ENCODE measurements at regions not wholly inside any gene's neighbourhood (a gene's known extent, or its start where the extent isn't known, plus 50 kb on each side); places are given as distances from the start of the nearest gene placed in this dataset.

- SMC1A ChIA-PET (ENCODE audit: uncharacterized antibody, unreplicated experiment): no interaction called here
- in situ Hi-C loops (cut with MboI): no loop called here
- Histone ChIP-seq H3K4me3 (no peak overlapping the region), H3K79me2 (ENCODE audit: control insufficient read depth, insufficient read depth, low read length) (no peaks in the 10 kb centered on the region), H2AFZ (ENCODE audit: control insufficient read depth, low read depth, low read length) (no peak overlapping the region), H4K20me1 (ENCODE audit: control insufficient read depth, insufficient read depth) (no peaks in the 10 kb centered on the region), H3K4me2 (ENCODE audit: control insufficient read depth, insufficient read depth) (no peak overlapping the region), H3K4me1 (ENCODE audit: control insufficient read depth, insufficient read depth, low read length) (no peaks in the 10 kb centered on the region), H3K27ac (ENCODE audit: control insufficient read depth, insufficient read depth) (no peak overlapping the region), H3K36me3 (ENCODE audit: control insufficient read depth in 2 of 2, insufficient read depth in 2 of 2, low read length in 1 of 2) (no peaks in the 10 kb centered on the region), H3K9ac (ENCODE audit: control insufficient read depth, insufficient read depth, low read length) (no peak overlapping the region), H3K9me3 (replicated peaks; ENCODE audit: control insufficient read depth, insufficient read depth, low read length) (no peaks in the 10 kb centered on the region), H3K27me3 (replicated peaks in 1 of 2; ENCODE audit: control insufficient read depth in 2 of 2, insufficient read depth in 2 of 2, low read length in 1 of 2) (no peaks in the 10 kb centered on the region)
- ATAC-seq: no peak
- intact Hi-C loops (cut with micrococcal nuclease; ENCODE audit: unreplicated experiment): no loop called here
- POLR2A ChIA-PET: no interaction called here
- CTCF ChIA-PET: no interaction called here
- RAD21 ChIA-PET (ENCODE audit: unreplicated experiment): no interaction called here
- no TSS peak for BruUV-seq (replicated peaks)
- DNase-seq (ENCODE audit: low read depth, low spot score): no peak
- no peak for FAIRE-seq
- TF ChIP-seq FOS (IDR thresholded peaks at IDR 0.05; ENCODE audit: borderline replicate concordance, extremely low read depth, insufficient read length): no peak
- TF ChIP-seq, protein P1, sequence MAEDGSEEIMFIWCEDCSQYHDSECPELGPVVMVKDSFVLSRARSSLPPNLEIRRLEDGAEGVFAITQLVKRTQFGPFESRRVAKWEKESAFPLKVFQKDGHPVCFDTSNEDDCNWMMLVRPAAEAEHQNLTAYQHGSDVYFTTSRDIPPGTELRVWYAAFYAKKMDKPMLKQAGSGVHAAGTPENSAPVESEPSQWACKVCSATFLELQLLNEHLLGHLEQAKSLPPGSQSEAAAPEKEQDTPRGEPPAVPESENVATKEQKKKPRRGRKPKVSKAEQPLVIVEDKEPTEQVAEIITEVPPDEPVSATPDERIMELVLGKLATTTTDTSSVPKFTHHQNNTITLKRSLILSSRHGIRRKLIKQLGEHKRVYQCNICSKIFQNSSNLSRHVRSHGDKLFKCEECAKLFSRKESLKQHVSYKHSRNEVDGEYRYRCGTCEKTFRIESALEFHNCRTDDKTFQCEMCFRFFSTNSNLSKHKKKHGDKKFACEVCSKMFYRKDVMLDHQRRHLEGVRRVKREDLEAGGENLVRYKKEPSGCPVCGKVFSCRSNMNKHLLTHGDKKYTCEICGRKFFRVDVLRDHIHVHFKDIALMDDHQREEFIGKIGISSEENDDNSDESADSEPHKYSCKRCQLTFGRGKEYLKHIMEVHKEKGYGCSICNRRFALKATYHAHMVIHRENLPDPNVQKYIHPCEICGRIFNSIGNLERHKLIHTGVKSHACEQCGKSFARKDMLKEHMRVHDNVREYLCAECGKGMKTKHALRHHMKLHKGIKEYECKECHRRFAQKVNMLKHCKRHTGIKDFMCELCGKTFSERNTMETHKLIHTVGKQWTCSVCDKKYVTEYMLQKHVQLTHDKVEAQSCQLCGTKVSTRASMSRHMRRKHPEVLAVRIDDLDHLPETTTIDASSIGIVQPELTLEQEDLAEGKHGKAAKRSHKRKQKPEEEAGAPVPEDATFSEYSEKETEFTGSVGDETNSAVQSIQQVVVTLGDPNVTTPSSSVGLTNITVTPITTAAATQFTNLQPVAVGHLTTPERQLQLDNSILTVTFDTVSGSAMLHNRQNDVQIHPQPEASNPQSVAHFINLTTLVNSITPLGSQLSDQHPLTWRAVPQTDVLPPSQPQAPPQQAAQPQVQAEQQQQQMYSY (CRISPR knock-in tag; IDR thresholded peaks at IDR 0.05): no peak
- TF ChIP-seq, protein P2, sequence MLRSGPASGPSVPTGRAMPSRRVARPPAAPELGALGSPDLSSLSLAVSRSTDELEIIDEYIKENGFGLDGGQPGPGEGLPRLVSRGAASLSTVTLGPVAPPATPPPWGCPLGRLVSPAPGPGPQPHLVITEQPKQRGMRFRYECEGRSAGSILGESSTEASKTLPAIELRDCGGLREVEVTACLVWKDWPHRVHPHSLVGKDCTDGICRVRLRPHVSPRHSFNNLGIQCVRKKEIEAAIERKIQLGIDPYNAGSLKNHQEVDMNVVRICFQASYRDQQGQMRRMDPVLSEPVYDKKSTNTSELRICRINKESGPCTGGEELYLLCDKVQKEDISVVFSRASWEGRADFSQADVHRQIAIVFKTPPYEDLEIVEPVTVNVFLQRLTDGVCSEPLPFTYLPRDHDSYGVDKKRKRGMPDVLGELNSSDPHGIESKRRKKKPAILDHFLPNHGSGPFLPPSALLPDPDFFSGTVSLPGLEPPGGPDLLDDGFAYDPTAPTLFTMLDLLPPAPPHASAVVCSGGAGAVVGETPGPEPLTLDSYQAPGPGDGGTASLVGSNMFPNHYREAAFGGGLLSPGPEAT (IDR thresholded peaks at IDR 0.05; ENCODE audit: low read depth): no peak
- TF ChIP-seq NR2C1 (IDR thresholded peaks at IDR 0.05): no peak
- TF ChIP-seq, protein P3, sequence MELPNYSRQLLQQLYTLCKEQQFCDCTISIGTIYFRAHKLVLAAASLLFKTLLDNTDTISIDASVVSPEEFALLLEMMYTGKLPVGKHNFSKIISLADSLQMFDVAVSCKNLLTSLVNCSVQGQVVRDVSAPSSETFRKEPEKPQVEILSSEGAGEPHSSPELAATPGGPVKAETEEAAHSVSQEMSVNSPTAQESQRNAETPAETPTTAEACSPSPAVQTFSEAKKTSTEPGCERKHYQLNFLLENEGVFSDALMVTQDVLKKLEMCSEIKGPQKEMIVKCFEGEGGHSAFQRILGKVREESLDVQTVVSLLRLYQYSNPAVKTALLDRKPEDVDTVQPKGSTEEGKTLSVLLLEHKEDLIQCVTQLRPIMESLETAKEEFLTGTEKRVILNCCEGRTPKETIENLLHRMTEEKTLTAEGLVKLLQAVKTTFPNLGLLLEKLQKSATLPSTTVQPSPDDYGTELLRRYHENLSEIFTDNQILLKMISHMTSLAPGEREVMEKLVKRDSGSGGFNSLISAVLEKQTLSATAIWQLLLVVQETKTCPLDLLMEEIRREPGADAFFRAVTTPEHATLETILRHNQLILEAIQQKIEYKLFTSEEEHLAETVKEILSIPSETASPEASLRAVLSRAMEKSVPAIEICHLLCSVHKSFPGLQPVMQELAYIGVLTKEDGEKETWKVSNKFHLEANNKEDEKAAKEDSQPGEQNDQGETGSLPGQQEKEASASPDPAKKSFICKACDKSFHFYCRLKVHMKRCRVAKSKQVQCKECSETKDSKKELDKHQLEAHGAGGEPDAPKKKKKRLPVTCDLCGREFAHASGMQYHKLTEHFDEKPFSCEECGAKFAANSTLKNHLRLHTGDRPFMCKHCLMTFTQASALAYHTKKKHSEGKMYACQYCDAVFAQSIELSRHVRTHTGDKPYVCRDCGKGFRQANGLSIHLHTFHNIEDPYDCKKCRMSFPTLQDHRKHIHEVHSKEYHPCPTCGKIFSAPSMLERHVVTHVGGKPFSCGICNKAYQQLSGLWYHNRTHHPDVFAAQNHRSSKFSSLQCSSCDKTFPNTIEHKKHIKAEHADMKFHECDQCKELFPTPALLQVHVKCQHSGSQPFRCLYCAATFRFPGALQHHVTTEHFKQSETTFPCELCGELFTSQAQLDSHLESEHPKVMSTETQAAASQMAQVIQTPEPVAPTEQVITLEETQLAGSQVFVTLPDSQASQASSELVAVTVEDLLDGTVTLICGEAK (IDR thresholded peaks at IDR 0.05; ENCODE audit: borderline replicate concordance): no peak
- no peak for TF ChIP-seq NR2C2 (IDR thresholded peaks at IDR 0.05; ENCODE audit: borderline replicate concordance, control insufficient read depth, insufficient read length, low read depth)
- TF ChIP-seq, protein P4, sequence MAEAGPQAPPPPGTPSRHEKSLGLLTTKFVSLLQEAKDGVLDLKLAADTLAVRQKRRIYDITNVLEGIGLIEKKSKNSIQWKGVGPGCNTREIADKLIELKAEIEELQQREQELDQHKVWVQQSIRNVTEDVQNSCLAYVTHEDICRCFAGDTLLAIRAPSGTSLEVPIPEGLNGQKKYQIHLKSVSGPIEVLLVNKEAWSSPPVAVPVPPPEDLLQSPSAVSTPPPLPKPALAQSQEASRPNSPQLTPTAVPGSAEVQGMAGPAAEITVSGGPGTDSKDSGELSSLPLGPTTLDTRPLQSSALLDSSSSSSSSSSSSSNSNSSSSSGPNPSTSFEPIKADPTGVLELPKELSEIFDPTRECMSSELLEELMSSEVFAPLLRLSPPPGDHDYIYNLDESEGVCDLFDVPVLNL (IDR thresholded peaks at IDR 0.05; ENCODE audit: low read depth, low read length): no peak
- no peak for TF ChIP-seq SPI1 (IDR thresholded peaks at IDR 0.05; ENCODE audit: borderline replicate concordance, insufficient read depth, low read depth, low read length)
- no peak for TF ChIP-seq ZBTB11 (CRISPR knock-in tag; IDR thresholded peaks at IDR 0.05)
- WGBS (ENCODE audit: insufficient coverage, insufficient replicate concordance, low lambda C conversion rate, missing lambda C conversion rate): 22% methylated on average over 5 of the region's 5 CpGs
Measured at GRCh38 chr10:8691498-8692017, 637.1 kb downstream of the GATA3 start.
